ENCODE measurements at regions not wholly inside any gene's neighbourhood (a gene's known extent, or its start where the extent isn't known, plus 50 kb on each side); places are given as distances from the start of the nearest gene placed in this dataset.
"Not testable (repeated sequence)": the region's sequence is repeated elsewhere in the genome, so short reads cannot be mapped to it uniquely, and the experiment has no call there.

DNA sequence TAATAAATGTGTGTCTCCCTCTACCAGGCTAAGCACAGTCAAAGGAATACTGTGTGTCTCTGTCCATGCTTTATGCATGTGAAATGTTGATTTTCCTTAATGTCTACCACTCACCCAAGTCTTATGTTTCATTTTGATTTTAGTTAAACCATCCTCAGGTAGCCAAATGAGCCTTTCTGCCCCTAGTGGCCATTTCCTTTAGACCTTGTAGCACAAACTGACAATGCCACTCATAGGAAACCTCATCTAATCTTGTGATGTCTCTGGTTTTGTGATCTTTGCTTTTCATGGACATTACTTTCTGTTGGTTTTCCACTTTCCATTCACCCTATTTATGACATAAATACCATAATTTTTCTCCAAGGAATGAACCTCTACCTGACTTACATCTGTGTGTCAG, 820.8 kb downstream of the MAT2B start:
- Histone ChIP-seq H4K20me1 (ENCODE audit: insufficient read depth, low read length) (no peaks in the 10 kb centered on the region), H3K4me2 (replicated peaks; ENCODE audit: extremely low read depth, low read length, poor library complexity, severe bottlenecking) (no peak overlapping the region), H3K4me3 (replicated peaks in 1 of 3; ENCODE audit: low read depth in 2 of 3, low read length in 3 of 3) (no peak overlapping the region), H3K79me2 (ENCODE audit: insufficient read depth, low read length) (no peaks in the 10 kb centered on the region), H3K4me1 (ENCODE audit: control insufficient read depth in 1 of 2, insufficient read depth in 2 of 2, low read length in 2 of 2) (no peaks in the 10 kb centered on the region), H3K9ac (ENCODE audit: insufficient read depth, low read length, poor library complexity, severe bottlenecking) (no peak overlapping the region), H3K9me3 (replicated peaks in 1 of 2; ENCODE audit: control insufficient read depth in 1 of 2, insufficient read depth in 1 of 2, low read length in 2 of 2) (peaks cover 11 to 12% of the 10 kb centered on the region in 2 donors), H3K36me3 (replicated peaks in 1 of 2; ENCODE audit: control insufficient read depth in 1 of 2, insufficient read depth in 2 of 2, low read length in 2 of 2) (no peaks in the 10 kb centered on the region), H3K27me3 (ENCODE audit: control insufficient read depth in 2 of 2, insufficient read depth in 2 of 2, low read length in 2 of 2) (no peaks in the 10 kb centered on the region), H2AFZ (ENCODE audit: insufficient read depth, low read depth, low read length, poor library complexity, severe bottlenecking) (no peak overlapping the region), H3K27ac (ENCODE audit: low read depth in 1 of 2, low read length in 2 of 2) (no peak overlapping the region)
- Mint-ChIP-seq H3K27me3 (ENCODE audit: low read depth in 3 of 3) (no peaks in the 10 kb centered on the region), H3K4me3 (no peak overlapping the region), H3K9me3 (peaks cover 5 to 11% (median 8%) of the 10 kb centered on the region in 7 donors), H3K4me1 (no peaks in the 10 kb centered on the region), H3K36me3 (no peaks in the 10 kb centered on the region), H3K27ac (no peak overlapping the region)
- DNase-seq = no peak
- TF ChIP-seq, protein P1, sequence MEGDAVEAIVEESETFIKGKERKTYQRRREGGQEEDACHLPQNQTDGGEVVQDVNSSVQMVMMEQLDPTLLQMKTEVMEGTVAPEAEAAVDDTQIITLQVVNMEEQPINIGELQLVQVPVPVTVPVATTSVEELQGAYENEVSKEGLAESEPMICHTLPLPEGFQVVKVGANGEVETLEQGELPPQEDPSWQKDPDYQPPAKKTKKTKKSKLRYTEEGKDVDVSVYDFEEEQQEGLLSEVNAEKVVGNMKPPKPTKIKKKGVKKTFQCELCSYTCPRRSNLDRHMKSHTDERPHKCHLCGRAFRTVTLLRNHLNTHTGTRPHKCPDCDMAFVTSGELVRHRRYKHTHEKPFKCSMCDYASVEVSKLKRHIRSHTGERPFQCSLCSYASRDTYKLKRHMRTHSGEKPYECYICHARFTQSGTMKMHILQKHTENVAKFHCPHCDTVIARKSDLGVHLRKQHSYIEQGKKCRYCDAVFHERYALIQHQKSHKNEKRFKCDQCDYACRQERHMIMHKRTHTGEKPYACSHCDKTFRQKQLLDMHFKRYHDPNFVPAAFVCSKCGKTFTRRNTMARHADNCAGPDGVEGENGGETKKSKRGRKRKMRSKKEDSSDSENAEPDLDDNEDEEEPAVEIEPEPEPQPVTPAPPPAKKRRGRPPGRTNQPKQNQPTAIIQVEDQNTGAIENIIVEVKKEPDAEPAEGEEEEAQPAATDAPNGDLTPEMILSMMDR (IDR thresholded peaks at IDR 0.05) = no peak
- intact Hi-C loops (cut with micrococcal nuclease) = no loop called here

DNA sequence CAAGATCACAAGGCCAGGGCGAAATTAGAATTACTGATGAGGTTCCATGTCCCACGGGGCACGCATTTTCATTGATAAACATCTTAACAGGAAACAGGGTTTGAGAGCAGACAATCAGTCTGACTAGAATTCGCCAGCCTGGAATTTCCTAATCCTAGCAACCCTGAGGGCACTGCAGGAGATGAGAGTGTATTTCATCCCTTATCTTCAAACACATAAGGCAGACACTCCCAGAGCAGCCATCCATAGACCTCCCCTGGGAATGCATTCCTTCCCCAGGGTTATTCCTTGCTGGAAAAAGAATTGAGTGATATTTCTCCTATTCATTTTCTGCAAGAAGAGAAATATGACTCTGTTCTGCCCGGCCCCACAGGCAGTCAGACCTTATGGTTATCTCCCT, 821.7 kb downstream of the MAT2B start:
- 81% methylated on average over 5 of the region's 5 CpGs for WGBS (ENCODE audit: insufficient coverage)
- H3K9me3 Mint-ChIP-seq = peaks cover 5 to 11% (median 8%) of the 10 kb centered on the region in 7 donors
- H3K27me3 ChIP-seq (ENCODE audit: control insufficient read depth in 2 of 2, insufficient read depth in 2 of 2, low read length in 2 of 2); H3K9ac ChIP-seq (ENCODE audit: insufficient read depth, low read length, poor library complexity, severe bottlenecking); H3K4me1 ChIP-seq (ENCODE audit: control insufficient read depth in 1 of 2, insufficient read depth in 2 of 2, low read length in 2 of 2); H3K4me3 Mint-ChIP-seq; DNase-seq; H3K27me3 Mint-ChIP-seq (ENCODE audit: low read depth in 3 of 3); H3K4me3 ChIP-seq (replicated peaks in 1 of 3; ENCODE audit: low read depth in 2 of 3, low read length in 3 of 3); H3K79me2 ChIP-seq (ENCODE audit: insufficient read depth, low read length); intact Hi-C loops (cut with micrococcal nuclease); H3K27ac ChIP-seq (ENCODE audit: low read depth in 1 of 2, low read length in 2 of 2); H3K36me3 ChIP-seq (replicated peaks in 1 of 2; ENCODE audit: control insufficient read depth in 1 of 2, insufficient read depth in 2 of 2, low read length in 2 of 2); H2AFZ ChIP-seq (ENCODE audit: insufficient read depth, low read depth, low read length, poor library complexity, severe bottlenecking); H3K4me2 ChIP-seq (replicated peaks; ENCODE audit: extremely low read depth, low read length, poor library complexity, severe bottlenecking); H3K36me3 Mint-ChIP-seq; H3K27ac Mint-ChIP-seq; H3K4me1 Mint-ChIP-seq; H4K20me1 ChIP-seq (ENCODE audit: insufficient read depth, low read length): not testable (repeated sequence)
- peaks cover 11 to 12% of the 10 kb centered on the region in 2 donors for H3K9me3 ChIP-seq (replicated peaks in 1 of 2; ENCODE audit: control insufficient read depth in 1 of 2, insufficient read depth in 1 of 2, low read length in 2 of 2)

Measured in CD14-positive monocyte (primary cell).